NCI-H1694 (cell line): ENCODE measurements at regions not wholly inside any gene's neighbourhood (a gene's known extent, or its start where the extent isn't known, plus 50 kb on each side); places are given as distances from the start of the nearest gene placed in this dataset.

Source experiments
- DNase-seq: peaks from one replicate; lab custom pipeline; 2025; lab: John Stamatoyannopoulos, UW

GRCh38 chrX:21056622-21057021 is 317.6 kb upstream of the CNKSR2 start:
- DNase-seq = no peak

- no peak for DNase-seq
Observed at GRCh38 chrX:21047034-21047455, 327.2 kb upstream of the CNKSR2 start.

GRCh38 chrX:21014326-21014725 is 359.9 kb upstream of the CNKSR2 start:
- DNase-seq = peak; percentile 2

GRCh38 chrX:21004835-21005234 is 369.4 kb upstream of the CNKSR2 start:
- no peak for DNase-seq

GRCh38 chrX:20995829-20996228 is 378.4 kb upstream of the CNKSR2 start:
- no peak for DNase-seq

- no peak for DNase-seq
Observed at GRCh38 chrX:20989361-20989760, 384.9 kb upstream of the CNKSR2 start.

- DNase-seq = no peak
Observed at GRCh38 chrX:20988804-20989203, 385.4 kb upstream of the CNKSR2 start.

GRCh38 chrX:20988118-20988517 is 386.1 kb upstream of the CNKSR2 start:
- DNase-seq = no peak

GRCh38 chrX:20980426-20980825 is 393.8 kb upstream of the CNKSR2 start:
- no peak for DNase-seq

- no peak for DNase-seq
Observed at GRCh38 chrX:20974326-20974725, 399.9 kb upstream of the CNKSR2 start.

- DNase-seq = no peak
Observed at GRCh38 chrX:20973038-20973437, 401.2 kb upstream of the CNKSR2 start.

- no peak for DNase-seq
Observed at GRCh38 chrX:20971250-20971649, 403.0 kb upstream of the CNKSR2 start.

GRCh38 chrX:20969565-20969964 is 404.7 kb upstream of the CNKSR2 start:
- no peak for DNase-seq

GRCh38 chrX:20968996-20969395 is 405.2 kb upstream of the CNKSR2 start:
- DNase-seq = no peak

- DNase-seq = no peak
Observed at GRCh38 chrX:20967725-20968124, 406.5 kb upstream of the CNKSR2 start.

- DNase-seq = no peak
Observed at GRCh38 chrX:20965270-20966044, 408.8 kb upstream of the CNKSR2 start.

GRCh38 chrX:20954014-20954413 is 420.2 kb upstream of the CNKSR2 start:
- no peak for DNase-seq

- DNase-seq = no peak
Observed at GRCh38 chrX:20952180-20952579, 422.0 kb upstream of the CNKSR2 start.

- DNase-seq = no peak
Observed at GRCh38 chrX:20951016-20951810, 423.0 kb upstream of the CNKSR2 start.

GRCh38 chrX:20947411-20947912 is 426.8 kb upstream of the CNKSR2 start:
- DNase-seq = no peak

GRCh38 chrX:20913760-20914159 is 460.5 kb upstream of the CNKSR2 start:
- no peak for DNase-seq

GRCh38 chrX:20906571-20906970 is 467.6 kb upstream of the CNKSR2 start:
- no peak for DNase-seq

- no peak for DNase-seq
Observed at GRCh38 chrX:20884565-20884964, 489.7 kb upstream of the CNKSR2 start.
